Osteoblast (primary cell): ENCODE measurements at regions not wholly inside any gene's neighbourhood (a gene's known extent, or its start where the extent isn't known, plus 50 kb on each side); places are given as distances from the start of the nearest gene placed in this dataset.
A peak's percentile ranks its signal among the peaks of the same experiment; 100 is the strongest.

ENCODE experiments used
- DNase-seq: peaks from one replicate; pipeline ENCODE4 v3.0.0; 2011; ENCODE audit warnings: low spot score, mixed read lengths; ENCODE audit not compliant: insufficient read length; ENCODE audit errors: missing footprints
- H2AFZ ChIP-seq: 2 replicates; pipeline ENCODE4 v1.6.0; 2011; ENCODE audit warnings: mild to moderate bottlenecking, low read length
- H3K27ac ChIP-seq: 2 replicates; pipeline ENCODE4 v1.5.1; 2011; ENCODE audit warnings: mild to moderate bottlenecking, low read depth, low read length, moderate library complexity
- H3K27me3 ChIP-seq: 2 replicates; pipeline ENCODE4 v1.6.0; 2012; ENCODE audit warnings: mild to moderate bottlenecking, control low read depth, inconsistent platforms, low read length, moderate library complexity; ENCODE audit not compliant: insufficient read depth
- H3K36me3 ChIP-seq: 2 replicates; pipeline ENCODE4 v1.5.1; 2011; ENCODE audit warnings: mild to moderate bottlenecking, low read length, control low read depth, moderate library complexity; ENCODE audit not compliant: insufficient read depth
- H3K4me1 ChIP-seq: 2 replicates; pipeline ENCODE4 v1.5.1; 2011; ENCODE audit warnings: mild to moderate bottlenecking, low read length, control low read depth, moderate library complexity; ENCODE audit not compliant: insufficient read depth
- H3K4me2 ChIP-seq: 2 replicates; pipeline ENCODE4 v1.6.0; 2011; ENCODE audit warnings: mild to moderate bottlenecking, low read length; ENCODE audit not compliant: insufficient read depth
- H3K4me3 ChIP-seq: fragments of 200-600 bp; sonication (generic); 3 replicates; pipeline ENCODE4 v1.5.1; 2012; ENCODE audit warnings: mild to moderate bottlenecking, low read length, inconsistent platforms; ENCODE audit not compliant: insufficient read depth
- H3K79me2 ChIP-seq: 2 replicates; pipeline ENCODE4 v1.6.0; 2012; ENCODE audit warnings: mild to moderate bottlenecking, low read length, control low read depth, inconsistent platforms; ENCODE audit not compliant: insufficient read depth
- H3K9me3 ChIP-seq: 2 replicates; pipeline ENCODE4 v1.5.1; 2011; ENCODE audit warnings: low read depth, low read length, control low read depth
- H4K20me1 ChIP-seq: 2 replicates; pipeline ENCODE4 v1.6.0; 2012; ENCODE audit warnings: mild to moderate bottlenecking, low read length, control low read depth; ENCODE audit not compliant: insufficient read depth
- TF ChIP-seq, protein P1 (sequence below): IDR thresholded peaks from 2 replicates; pipeline ENCODE4 v1.5.1; 2011; ENCODE audit warnings: mild to moderate bottlenecking, low read depth, low read length, moderate library complexity; ENCODE audit errors: extremely low read depth

DNA sequence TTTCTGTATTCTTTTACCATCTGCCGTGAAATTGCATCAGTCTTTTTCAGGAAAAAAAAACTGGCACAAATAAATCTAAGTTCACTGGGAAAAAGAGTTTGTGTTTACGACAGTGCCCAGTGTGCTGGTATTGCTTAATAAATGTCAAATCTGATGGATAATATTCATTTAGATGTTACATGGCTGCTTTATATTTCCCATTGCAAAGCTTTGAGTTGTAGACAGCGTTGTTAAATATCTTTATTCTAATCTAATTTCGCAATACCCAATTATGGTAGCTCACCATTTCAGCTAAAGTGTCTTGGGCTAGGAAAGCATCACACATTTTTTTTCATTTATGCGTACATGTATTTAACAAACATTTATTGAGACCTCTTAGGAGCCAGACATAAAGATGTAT is 1994.5 kb upstream of the FLRT2 start:
- H3K4me3 ChIP-seq = no peak overlapping the region
- TF ChIP-seq, protein P1, sequence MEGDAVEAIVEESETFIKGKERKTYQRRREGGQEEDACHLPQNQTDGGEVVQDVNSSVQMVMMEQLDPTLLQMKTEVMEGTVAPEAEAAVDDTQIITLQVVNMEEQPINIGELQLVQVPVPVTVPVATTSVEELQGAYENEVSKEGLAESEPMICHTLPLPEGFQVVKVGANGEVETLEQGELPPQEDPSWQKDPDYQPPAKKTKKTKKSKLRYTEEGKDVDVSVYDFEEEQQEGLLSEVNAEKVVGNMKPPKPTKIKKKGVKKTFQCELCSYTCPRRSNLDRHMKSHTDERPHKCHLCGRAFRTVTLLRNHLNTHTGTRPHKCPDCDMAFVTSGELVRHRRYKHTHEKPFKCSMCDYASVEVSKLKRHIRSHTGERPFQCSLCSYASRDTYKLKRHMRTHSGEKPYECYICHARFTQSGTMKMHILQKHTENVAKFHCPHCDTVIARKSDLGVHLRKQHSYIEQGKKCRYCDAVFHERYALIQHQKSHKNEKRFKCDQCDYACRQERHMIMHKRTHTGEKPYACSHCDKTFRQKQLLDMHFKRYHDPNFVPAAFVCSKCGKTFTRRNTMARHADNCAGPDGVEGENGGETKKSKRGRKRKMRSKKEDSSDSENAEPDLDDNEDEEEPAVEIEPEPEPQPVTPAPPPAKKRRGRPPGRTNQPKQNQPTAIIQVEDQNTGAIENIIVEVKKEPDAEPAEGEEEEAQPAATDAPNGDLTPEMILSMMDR = no peak

DNA sequence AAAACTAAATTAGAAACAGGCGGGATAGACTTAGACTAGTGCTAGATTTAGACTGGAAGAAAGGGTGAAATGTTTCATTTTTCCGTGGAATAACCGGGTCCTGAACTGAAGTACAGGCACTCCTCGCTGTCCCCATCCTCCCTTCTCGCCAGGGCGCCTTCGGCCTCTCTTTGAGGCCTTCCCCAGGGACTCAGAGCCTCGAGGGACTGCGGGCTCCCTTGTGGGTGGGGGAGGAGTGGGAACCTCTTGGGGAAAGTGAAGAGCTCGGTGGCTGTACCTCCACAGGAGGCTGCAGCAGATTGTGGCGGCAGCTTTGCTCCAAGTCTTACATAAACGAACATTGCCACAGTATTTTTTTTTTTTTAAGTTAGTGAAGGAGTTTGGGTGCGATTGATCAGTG is 1988.8 kb upstream of the FLRT2 start:
- no peak for DNase-seq
- Histone ChIP-seq H3K79me2 (no peaks in the 10 kb centered on the region), H3K4me3 (no peak overlapping the region), H4K20me1 (no peaks in the 10 kb centered on the region), H3K4me2 (no peak overlapping the region), H3K9me3 (no peaks in the 10 kb centered on the region), H3K4me1 (no peaks in the 10 kb centered on the region), H3K27ac (no peak overlapping the region), H2AFZ (no peak overlapping the region), H3K36me3 (no peaks in the 10 kb centered on the region), H3K27me3 (no peaks in the 10 kb centered on the region)
- TF ChIP-seq, protein P1 = no peak

More for the DNA sequence above, 1994.5 kb upstream of the FLRT2 start:
- no peaks in the 10 kb centered on the region for H3K9me3 ChIP-seq
- no peaks in the 10 kb centered on the region for H3K79me2 ChIP-seq
- no peak for DNase-seq
- H3K4me2 ChIP-seq = no peak overlapping the region
- no peaks in the 10 kb centered on the region for H3K36me3 ChIP-seq
- H3K4me1 ChIP-seq = no peaks in the 10 kb centered on the region
- no peaks in the 10 kb centered on the region for H3K27me3 ChIP-seq
- no peak overlapping the region for H3K27ac ChIP-seq
- H4K20me1 ChIP-seq = no peaks in the 10 kb centered on the region
- no peak overlapping the region for H2AFZ ChIP-seq

DNA sequence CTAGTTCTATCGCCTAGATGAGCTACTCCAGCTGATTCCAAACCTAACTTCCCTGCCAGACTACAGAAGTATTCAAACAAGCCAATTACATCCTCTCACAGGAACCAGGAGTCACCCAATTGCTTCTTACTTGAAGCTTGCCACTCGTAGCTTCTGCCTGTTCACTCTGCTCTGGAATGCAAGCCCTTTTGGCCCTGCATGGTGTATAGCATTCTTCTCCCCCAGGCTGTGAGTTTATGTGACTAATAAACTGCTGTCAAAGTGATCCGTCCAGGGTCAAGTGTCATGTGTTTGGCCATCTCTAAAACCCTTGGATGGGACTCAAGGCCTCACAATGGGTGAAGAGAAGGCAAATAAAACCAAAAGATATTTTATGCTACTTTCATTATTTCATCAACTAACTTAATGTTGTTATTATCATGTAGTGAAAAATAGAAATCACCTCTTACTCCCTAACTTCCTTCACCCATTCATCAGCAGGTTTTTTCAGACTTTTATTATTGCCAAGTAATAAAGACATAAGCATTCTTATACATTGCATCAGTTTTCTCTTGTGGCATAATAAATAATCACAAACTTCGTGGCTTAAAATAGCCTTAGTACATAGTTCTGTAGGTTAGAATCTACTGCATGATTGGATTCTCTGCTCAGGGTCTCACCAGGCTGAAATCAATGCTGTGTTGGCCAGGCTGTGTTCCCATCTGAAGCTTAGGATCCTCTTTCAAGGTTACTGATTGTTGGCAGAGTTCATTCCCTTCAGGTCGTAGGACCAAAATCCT is 1981.7 kb upstream of the FLRT2 start:
- DNase-seq = peak; percentile 32
- Histone ChIP-seq H2AFZ (no peak overlapping the region), H3K36me3 (no peaks in the 10 kb centered on the region), H4K20me1 (no peaks in the 10 kb centered on the region), H3K79me2 (no peaks in the 10 kb centered on the region), H3K27me3 (no peaks in the 10 kb centered on the region), H3K9me3 (peaks cover 2% of the 10 kb centered on the region), H3K4me3 (no peak overlapping the region), H3K4me1 (no peaks in the 10 kb centered on the region), H3K4me2 (no peak overlapping the region), H3K27ac (no peak overlapping the region)
- TF ChIP-seq, protein P1 = no peak

DNA sequence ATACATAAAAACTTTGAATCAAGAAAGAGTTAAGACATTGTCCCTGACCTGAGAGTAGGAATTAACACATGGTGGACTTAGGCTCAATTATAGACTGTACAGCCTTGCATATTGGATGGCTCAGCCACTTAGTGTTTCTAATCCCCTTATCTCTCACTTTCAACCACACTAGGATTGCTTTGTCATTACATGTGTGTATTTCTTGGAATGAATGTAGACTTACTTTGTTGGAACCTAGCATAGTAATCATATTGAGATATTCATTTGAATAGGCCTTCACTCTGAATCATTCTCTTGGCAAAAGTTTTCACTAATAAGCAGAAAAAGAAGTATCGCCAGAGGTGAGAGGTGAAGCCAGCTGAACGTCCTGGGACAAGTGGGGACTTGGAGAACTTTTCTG is 1973.9 kb upstream of the FLRT2 start:
- Histone ChIP-seq H3K27me3 (no peaks in the 10 kb centered on the region), H3K36me3 (no peaks in the 10 kb centered on the region), H2AFZ (no peak overlapping the region), H3K4me2 (no peak overlapping the region), H3K27ac (no peak overlapping the region), H4K20me1 (no peaks in the 10 kb centered on the region), H3K9me3 (no peaks in the 10 kb centered on the region), H3K79me2 (no peaks in the 10 kb centered on the region), H3K4me3 (no peak overlapping the region), H3K4me1 (no peaks in the 10 kb centered on the region)
- TF ChIP-seq, protein P1 = no peak
- DNase-seq = no peak
